ENCODE measurements at regions not wholly inside any gene's neighbourhood (a gene's known extent, or its start where the extent isn't known, plus 50 kb on each side); places are given as distances from the start of the nearest gene placed in this dataset.

DNA sequence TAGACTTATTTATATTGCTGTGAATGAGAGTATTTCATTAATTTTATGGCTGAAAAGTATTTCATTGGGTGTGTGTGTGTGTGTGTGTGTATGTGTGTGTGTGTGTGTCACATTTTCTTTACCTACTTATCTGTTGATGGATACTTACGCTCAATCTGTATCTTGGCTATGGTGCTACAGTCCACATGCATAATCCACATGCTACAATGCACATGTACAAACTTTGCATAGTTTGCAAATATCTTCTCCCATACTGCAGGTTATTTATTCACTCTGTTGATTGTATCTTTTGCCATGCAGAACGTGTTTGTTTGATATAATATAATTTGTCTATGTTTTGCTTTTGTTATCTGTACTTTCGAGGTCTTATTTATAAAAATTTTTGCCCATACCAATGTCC is 167.8 kb downstream of the RAB28 start:
- Histone ChIP-seq H3K4me1 (ENCODE audit: control insufficient read depth in 1 of 2, insufficient read depth in 2 of 2, low read length in 2 of 2) (peaks cover 0 to 2% of the 10 kb centered on the region in 2 donors), H3K9me3 (ENCODE audit: control insufficient read depth in 1 of 2, low read length in 2 of 2) (peaks cover 0 to 4% of the 10 kb centered on the region in 2 donors), H3K27ac (ENCODE audit: low read length) (no peak overlapping the region), H3K27me3 (ENCODE audit: low read depth, low read length) (no peaks in the 10 kb centered on the region), H3K36me3 (ENCODE audit: control insufficient read depth in 1 of 2, insufficient read depth in 2 of 2, low read length in 2 of 2) (no peaks in the 10 kb centered on the region), H3K4me3 (ENCODE audit: low read depth in 1 of 2, low read length in 2 of 2) (no peak overlapping the region)

DNA sequence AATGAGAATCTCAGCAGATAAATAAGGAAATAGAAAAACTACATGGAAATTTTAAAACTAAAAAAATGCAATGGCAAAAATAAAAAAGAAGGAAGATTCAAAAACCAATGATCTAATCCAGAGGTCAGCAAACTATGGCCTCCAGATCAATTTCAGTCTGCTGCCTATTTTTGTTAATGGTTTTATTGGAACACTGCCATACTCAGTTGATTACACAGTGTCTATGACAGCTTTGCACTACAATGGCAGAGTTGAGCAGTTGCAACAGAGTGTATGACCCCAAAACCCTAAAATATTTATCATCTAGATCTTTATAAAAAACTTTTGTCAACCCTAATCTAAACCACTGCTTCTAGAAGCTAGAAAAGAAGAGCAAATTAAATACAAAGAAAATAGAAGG is 170.3 kb downstream of the RAB28 start:
- Histone ChIP-seq H3K4me3 (ENCODE audit: low read depth in 1 of 2, low read length in 2 of 2) (no peak overlapping the region), H3K27me3 (ENCODE audit: low read depth, low read length) (no peaks in the 10 kb centered on the region), H3K27ac (ENCODE audit: low read length) (no peak overlapping the region), H3K4me1 (ENCODE audit: control insufficient read depth in 1 of 2, insufficient read depth in 2 of 2, low read length in 2 of 2) (peaks cover 0 to 2% of the 10 kb centered on the region in 2 donors), H3K36me3 (ENCODE audit: control insufficient read depth in 1 of 2, insufficient read depth in 2 of 2, low read length in 2 of 2) (no peaks in the 10 kb centered on the region), H3K9me3 (ENCODE audit: control insufficient read depth in 1 of 2, low read length in 2 of 2) (no peaks in the 10 kb centered on the region)

DNA sequence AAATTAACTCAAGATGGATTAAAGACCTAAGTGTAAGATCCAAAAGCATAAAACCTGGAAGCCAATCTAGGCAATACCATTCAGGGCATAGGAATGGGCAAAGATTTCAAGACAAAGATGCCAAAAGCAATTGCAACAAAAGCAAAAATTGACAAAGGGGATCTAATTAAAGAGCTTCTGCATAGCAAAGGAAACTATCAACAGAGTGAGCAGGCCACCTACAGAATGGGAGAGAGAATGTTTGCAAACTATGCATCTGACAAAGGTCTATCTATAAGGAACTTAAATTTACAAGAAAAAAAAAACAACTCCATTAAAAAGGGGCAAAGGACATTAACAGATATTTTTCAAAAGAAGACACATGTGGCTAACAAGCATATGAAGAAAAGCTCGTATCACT is 171.9 kb downstream of the RAB28 start:
- H3K4me1 ChIP-seq (ENCODE audit: control insufficient read depth in 1 of 2, insufficient read depth in 2 of 2, low read length in 2 of 2), result peaks cover 0 to 2% of the 10 kb centered on the region in 2 donors
- H3K36me3 ChIP-seq (ENCODE audit: control insufficient read depth in 1 of 2, insufficient read depth in 2 of 2, low read length in 2 of 2), result no peaks in the 10 kb centered on the region
- H3K4me3 ChIP-seq (ENCODE audit: low read depth in 1 of 2, low read length in 2 of 2), result no peak overlapping the region
- H3K27ac ChIP-seq (ENCODE audit: low read length), result no peak overlapping the region
- no peaks in the 10 kb centered on the region for H3K27me3 ChIP-seq (ENCODE audit: low read depth, low read length)
- H3K9me3 ChIP-seq (ENCODE audit: control insufficient read depth in 1 of 2, low read length in 2 of 2), result no peaks in the 10 kb centered on the region

DNA sequence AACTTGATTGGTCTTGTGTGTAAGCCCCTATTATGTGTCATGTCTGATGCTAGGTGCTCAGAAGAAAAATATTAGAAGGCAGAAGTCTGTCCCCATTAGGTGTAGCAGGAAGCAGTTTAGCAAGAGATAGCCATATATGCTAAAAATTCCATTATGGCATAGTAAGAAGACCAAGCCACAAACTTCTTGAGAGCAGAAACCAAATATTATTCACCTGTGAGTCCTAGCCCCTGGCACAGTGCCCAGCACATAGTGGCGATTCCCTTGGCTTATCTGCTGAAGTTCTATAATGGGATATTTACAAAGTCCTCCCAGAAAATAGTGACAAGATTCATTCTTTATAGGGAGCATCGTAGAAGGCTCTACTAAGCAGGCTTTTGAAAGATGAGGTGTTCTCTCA is 174.4 kb downstream of the RAB28 start:
- Histone ChIP-seq H3K36me3 (ENCODE audit: control insufficient read depth in 1 of 2, insufficient read depth in 2 of 2, low read length in 2 of 2) (no peaks in the 10 kb centered on the region), H3K27me3 (ENCODE audit: low read depth, low read length) (no peaks in the 10 kb centered on the region), H3K27ac (ENCODE audit: low read length) (no peak overlapping the region), H3K4me3 (ENCODE audit: low read depth in 1 of 2, low read length in 2 of 2) (no peak overlapping the region), H3K9me3 (ENCODE audit: control insufficient read depth in 1 of 2, low read length in 2 of 2) (no peaks in the 10 kb centered on the region), H3K4me1 (ENCODE audit: control insufficient read depth in 1 of 2, insufficient read depth in 2 of 2, low read length in 2 of 2) (peaks cover 0 to 2% of the 10 kb centered on the region in 2 donors)

DNA sequence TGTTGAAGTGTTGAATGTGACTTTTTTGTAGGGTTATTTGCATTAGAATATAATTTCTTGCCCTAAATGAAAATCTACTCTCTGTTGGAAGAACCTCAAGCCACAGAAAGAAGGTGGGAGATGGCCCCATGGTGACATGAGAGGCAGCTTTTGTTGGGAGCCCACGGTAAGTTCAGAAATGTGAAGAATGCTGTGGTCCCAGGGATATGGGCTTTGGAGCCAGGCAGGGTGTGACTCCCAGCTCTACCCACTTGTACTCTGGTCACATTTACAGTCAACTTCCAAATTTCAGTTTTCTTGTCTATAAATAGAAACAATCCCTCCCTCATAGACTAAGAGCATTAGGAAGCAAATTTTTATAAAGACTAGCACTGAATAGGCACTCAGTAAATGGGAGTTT is 177.8 kb downstream of the RAB28 start:
- no peaks in the 10 kb centered on the region for H3K27me3 ChIP-seq (ENCODE audit: low read depth, low read length)
- H3K36me3 ChIP-seq (ENCODE audit: control insufficient read depth in 1 of 2, insufficient read depth in 2 of 2, low read length in 2 of 2), result no peaks in the 10 kb centered on the region
- no peaks in the 10 kb centered on the region for H3K9me3 ChIP-seq (ENCODE audit: control insufficient read depth in 1 of 2, low read length in 2 of 2)
- no peaks in the 10 kb centered on the region for H3K4me1 ChIP-seq (ENCODE audit: control insufficient read depth in 1 of 2, insufficient read depth in 2 of 2, low read length in 2 of 2)
- H3K4me3 ChIP-seq (ENCODE audit: low read depth in 1 of 2, low read length in 2 of 2), result no peak overlapping the region
- no peak overlapping the region for H3K27ac ChIP-seq (ENCODE audit: low read length)

DNA sequence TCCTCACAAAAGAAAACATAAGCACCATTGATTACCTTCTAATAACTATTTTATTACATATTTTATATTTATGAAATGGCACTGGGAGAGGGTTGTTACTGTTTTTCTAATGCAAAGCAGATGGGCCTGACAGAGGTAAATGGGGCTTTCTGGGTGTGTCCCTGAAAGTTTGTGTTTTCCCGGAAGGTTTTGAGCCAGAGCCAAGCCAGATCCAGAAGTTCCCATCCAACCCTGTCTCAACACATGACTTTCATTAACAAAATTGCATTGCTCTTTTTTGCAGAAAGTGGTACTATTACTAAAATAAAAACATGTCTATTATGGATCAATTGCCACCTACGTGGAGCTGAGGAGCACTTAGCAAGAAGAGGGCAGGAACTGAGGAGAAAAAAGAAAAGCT is 181.3 kb downstream of the RAB28 start:
- H3K4me1 ChIP-seq (ENCODE audit: control insufficient read depth in 1 of 2, insufficient read depth in 2 of 2, low read length in 2 of 2), result peaks cover 0 to 5% of the 10 kb centered on the region in 2 donors
- H3K4me3 ChIP-seq (ENCODE audit: low read depth in 1 of 2, low read length in 2 of 2), result no peak overlapping the region
- no peak overlapping the region for H3K27ac ChIP-seq (ENCODE audit: low read length)
- peaks cover 2 to 5% of the 10 kb centered on the region in 2 donors for H3K9me3 ChIP-seq (ENCODE audit: control insufficient read depth in 1 of 2, low read length in 2 of 2)
- no peaks in the 10 kb centered on the region for H3K27me3 ChIP-seq (ENCODE audit: low read depth, low read length)
- no peaks in the 10 kb centered on the region for H3K36me3 ChIP-seq (ENCODE audit: control insufficient read depth in 1 of 2, insufficient read depth in 2 of 2, low read length in 2 of 2)

DNA sequence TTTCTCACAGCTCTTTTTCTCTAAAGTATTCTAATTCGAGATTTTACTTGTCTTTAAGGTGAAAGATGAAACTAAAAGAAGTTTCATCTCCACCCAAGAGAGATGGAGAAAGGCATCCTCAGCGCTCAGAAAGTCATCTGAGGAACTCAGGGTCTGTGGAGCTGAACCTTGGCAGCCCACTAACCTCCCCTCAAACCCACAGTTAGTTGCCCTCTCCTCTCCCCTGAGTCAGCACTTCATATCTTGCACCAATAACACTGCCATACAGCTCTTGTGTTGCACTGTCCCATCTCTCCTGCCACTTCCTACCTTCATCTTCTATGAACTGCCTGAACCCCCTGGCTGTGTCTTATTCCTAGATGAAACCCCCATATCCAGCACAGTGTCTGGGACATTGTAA is 184.8 kb downstream of the RAB28 start:
- peaks cover 6 to 15% of the 10 kb centered on the region in 2 donors for H3K9me3 ChIP-seq (ENCODE audit: control insufficient read depth in 1 of 2, low read length in 2 of 2)
- H3K4me1 ChIP-seq (ENCODE audit: control insufficient read depth in 1 of 2, insufficient read depth in 2 of 2, low read length in 2 of 2), result peaks cover 5 to 9% of the 10 kb centered on the region in 2 donors
- no peak overlapping the region for H3K4me3 ChIP-seq (ENCODE audit: low read depth in 1 of 2, low read length in 2 of 2)
- H3K36me3 ChIP-seq (ENCODE audit: control insufficient read depth in 1 of 2, insufficient read depth in 2 of 2, low read length in 2 of 2), result no peaks in the 10 kb centered on the region
- no peaks in the 10 kb centered on the region for H3K27me3 ChIP-seq (ENCODE audit: low read depth, low read length)
- no peak overlapping the region for H3K27ac ChIP-seq (ENCODE audit: low read length)

DNA sequence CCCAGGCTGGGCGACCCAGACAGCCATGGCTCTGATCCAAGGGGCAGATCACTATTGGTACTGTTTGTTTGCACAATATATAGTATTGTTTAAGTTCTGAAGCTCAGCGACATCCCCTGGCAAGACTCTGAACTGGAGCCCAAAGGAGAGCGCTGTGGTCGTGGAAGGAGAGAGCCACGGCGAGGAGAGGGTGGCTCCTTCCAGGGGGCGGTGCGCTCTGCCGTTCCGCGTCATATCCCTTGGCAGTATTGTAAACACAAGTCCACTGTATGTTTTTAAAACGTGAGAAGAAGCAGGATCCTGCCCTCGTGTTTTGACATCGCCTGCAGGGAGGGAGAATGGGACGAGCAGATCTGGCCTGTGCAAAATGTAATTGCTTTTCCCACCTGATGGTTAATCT is 185.5 kb downstream of the RAB28 start:
- H3K4me3 ChIP-seq (ENCODE audit: low read depth in 1 of 2, low read length in 2 of 2), result peak overlapping the region; percentile 16 to 36
- H3K9me3 ChIP-seq (ENCODE audit: control insufficient read depth in 1 of 2, low read length in 2 of 2), result peaks cover 6 to 15% of the 10 kb centered on the region in 2 donors
- H3K4me1 ChIP-seq (ENCODE audit: control insufficient read depth in 1 of 2, insufficient read depth in 2 of 2, low read length in 2 of 2), result peaks cover 5 to 9% of the 10 kb centered on the region in 2 donors
- peak overlapping the region; percentile 68 for H3K27ac ChIP-seq (ENCODE audit: low read length)
- no peaks in the 10 kb centered on the region for H3K27me3 ChIP-seq (ENCODE audit: low read depth, low read length)
- no peaks in the 10 kb centered on the region for H3K36me3 ChIP-seq (ENCODE audit: control insufficient read depth in 1 of 2, insufficient read depth in 2 of 2, low read length in 2 of 2)

DNA sequence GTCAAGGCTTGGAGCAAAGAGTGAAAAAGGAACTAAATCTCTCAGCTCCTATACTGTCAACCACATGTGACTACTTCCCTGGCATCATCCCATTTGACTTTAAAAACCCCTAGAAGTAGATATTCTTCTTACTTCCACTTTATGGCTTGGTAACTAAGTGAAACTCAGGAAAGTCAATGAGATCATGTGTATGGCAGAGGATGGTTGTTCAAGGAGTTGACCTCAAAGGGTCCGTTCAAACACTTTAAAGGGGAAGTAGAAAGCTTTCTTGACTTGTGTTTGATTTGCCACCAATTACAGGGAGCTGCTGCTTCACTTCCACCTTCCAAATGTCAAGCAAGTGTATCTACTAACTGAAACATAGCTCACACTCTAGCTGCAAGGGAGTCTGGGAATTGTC is 187.2 kb downstream of the RAB28 start:
- Histone ChIP-seq H3K4me1 (ENCODE audit: control insufficient read depth in 1 of 2, insufficient read depth in 2 of 2, low read length in 2 of 2) (peaks cover 5 to 9% of the 10 kb centered on the region in 2 donors), H3K9me3 (ENCODE audit: control insufficient read depth in 1 of 2, low read length in 2 of 2) (peaks cover 6 to 15% of the 10 kb centered on the region in 2 donors), H3K27me3 (ENCODE audit: low read depth, low read length) (no peaks in the 10 kb centered on the region), H3K36me3 (ENCODE audit: control insufficient read depth in 1 of 2, insufficient read depth in 2 of 2, low read length in 2 of 2) (no peaks in the 10 kb centered on the region), H3K27ac (ENCODE audit: low read length) (no peak overlapping the region), H3K4me3 (ENCODE audit: low read depth in 1 of 2, low read length in 2 of 2) (peak overlapping the region in 1 of 2 donors; percentile 22)

DNA sequence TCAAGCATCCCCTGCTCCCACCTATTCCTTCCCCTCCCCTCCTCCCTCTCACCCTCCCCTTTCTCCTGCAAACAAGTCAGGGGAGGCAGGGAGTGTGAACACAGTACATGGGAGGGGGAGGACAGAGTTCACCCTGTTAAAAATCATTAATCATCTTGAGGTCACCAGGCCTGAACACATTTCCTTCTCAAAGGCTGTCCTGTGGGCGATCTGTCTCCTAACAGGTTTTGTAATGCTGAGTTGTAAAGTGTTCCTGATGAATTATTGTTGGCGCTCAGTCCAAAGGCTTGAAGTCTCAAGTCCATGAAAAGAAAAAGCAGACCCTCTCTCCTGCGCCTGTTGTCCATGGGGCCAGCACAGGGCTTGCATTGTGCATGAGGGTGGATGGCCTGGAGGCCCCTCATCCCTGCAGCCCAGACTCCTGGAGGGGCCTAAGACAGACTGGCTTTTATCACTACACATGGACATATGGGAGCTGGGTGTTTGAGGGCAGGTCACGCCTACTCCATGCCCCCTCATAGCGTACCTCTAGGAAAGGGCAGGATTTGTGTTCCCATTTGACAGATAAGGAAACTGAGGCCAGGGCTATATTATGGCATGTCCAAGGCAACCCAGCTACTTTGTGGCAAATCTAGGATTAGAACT is 189.1 kb downstream of the RAB28 start:
- Histone ChIP-seq H3K27me3 (ENCODE audit: low read depth, low read length) (no peaks in the 10 kb centered on the region), H3K27ac (ENCODE audit: low read length) (no peak overlapping the region), H3K4me1 (ENCODE audit: control insufficient read depth in 1 of 2, insufficient read depth in 2 of 2, low read length in 2 of 2) (peaks cover 5 to 9% of the 10 kb centered on the region in 2 donors), H3K4me3 (ENCODE audit: low read depth in 1 of 2, low read length in 2 of 2) (no peak overlapping the region), H3K9me3 (ENCODE audit: control insufficient read depth in 1 of 2, low read length in 2 of 2) (peaks cover 3 to 10% of the 10 kb centered on the region in 2 donors), H3K36me3 (ENCODE audit: control insufficient read depth in 1 of 2, insufficient read depth in 2 of 2, low read length in 2 of 2) (no peaks in the 10 kb centered on the region)

DNA sequence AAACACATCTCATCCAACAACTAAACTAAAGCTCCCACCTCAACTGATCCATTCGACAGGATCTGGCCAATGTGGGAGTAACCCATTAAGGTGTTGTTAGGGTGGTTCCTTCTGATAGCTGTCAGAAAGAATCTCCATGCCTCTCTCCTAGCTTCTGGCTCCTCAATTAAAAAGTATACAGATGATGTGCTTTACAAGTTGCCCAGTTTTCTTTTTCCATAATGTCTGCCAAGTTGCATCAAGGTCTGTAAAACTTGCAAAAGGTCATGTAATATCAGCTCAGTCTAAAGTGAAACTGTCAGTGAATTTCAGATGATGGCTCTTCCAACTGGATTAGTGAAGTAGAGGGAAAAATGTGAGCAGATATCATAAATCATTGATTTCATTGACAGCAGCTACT is 191.8 kb downstream of the RAB28 start:
- Histone ChIP-seq H3K36me3 (ENCODE audit: control insufficient read depth in 1 of 2, insufficient read depth in 2 of 2, low read length in 2 of 2) (no peaks in the 10 kb centered on the region), H3K4me1 (ENCODE audit: control insufficient read depth in 1 of 2, insufficient read depth in 2 of 2, low read length in 2 of 2) (peaks cover 0 to 9% of the 10 kb centered on the region in 2 donors), H3K27me3 (ENCODE audit: low read depth, low read length) (no peaks in the 10 kb centered on the region), H3K27ac (ENCODE audit: low read length) (no peak overlapping the region), H3K4me3 (ENCODE audit: low read depth in 1 of 2, low read length in 2 of 2) (no peak overlapping the region), H3K9me3 (ENCODE audit: control insufficient read depth in 1 of 2, low read length in 2 of 2) (peaks cover 3 to 9% of the 10 kb centered on the region in 2 donors)

DNA sequence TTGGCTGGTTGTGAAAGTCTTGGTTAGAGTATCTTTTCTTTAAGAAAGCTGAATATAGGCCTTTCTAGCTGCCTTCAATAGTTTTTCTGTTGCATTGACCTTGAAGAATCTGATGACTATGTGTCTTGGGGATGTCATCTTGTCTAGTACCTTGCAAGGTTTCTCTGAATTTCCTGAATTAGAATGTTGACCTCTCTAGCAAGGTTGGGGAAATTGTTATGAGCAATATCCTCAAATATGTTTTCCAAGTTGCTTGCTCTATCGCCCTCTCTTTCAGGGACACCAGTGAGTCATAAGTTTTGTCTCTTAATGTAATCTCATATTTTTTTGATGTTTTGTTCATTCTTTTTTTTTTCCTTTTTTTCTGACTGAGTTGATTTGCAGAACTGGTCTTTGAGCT is 194.7 kb downstream of the RAB28 start:
- Histone ChIP-seq H3K4me3 (ENCODE audit: low read depth in 1 of 2, low read length in 2 of 2) (no peak overlapping the region), H3K4me1 (ENCODE audit: control insufficient read depth in 1 of 2, insufficient read depth in 2 of 2, low read length in 2 of 2) (no peaks in the 10 kb centered on the region), H3K36me3 (ENCODE audit: control insufficient read depth in 1 of 2, insufficient read depth in 2 of 2, low read length in 2 of 2) (no peaks in the 10 kb centered on the region), H3K9me3 (ENCODE audit: control insufficient read depth in 1 of 2, low read length in 2 of 2) (peaks cover 0 to 3% of the 10 kb centered on the region in 2 donors), H3K27ac (ENCODE audit: low read length) (no peak overlapping the region), H3K27me3 (ENCODE audit: low read depth, low read length) (no peaks in the 10 kb centered on the region)
